GM23338 (cell line): ENCODE measurements at regions not wholly inside any gene's neighbourhood (a gene's known extent, or its start where the extent isn't known, plus 50 kb on each side); places are given as distances from the start of the nearest gene placed in this dataset.

Experiments used
- ATAC-seq: fragments of 200-7000 bp; cut with Tn5 transposase; 3 replicates; pipeline ENCODE4 v1.9.1; 2020
- DNase-seq: peaks from one replicate; pipeline ENCODE4 v3.0.0-alpha.2; 2015; ENCODE audit warnings: low spot score
- H2AFZ ChIP-seq: fragments of 200-600 bp; sonication (generic); 2 replicates; pipeline ENCODE4 v1.8.0; 2016; ENCODE audit warnings: antibody characterized with exemption, mild to moderate bottlenecking, moderate library complexity
- H3F3A ChIP-seq: fragments of 200-600 bp; sonication (generic); replicated peaks from 2 replicates; pipeline ENCODE4 v1.8.0; 2017; ENCODE audit warnings: antibody characterized with exemption, mixed run types, low read depth
- H3K27ac ChIP-seq: fragments of 200-600 bp; sonication (generic); 2 replicates; pipeline ENCODE4 v1.6.1; 2016; ENCODE audit warnings: low read depth
- H3K27me3 ChIP-seq: fragments of 200-600 bp; sonication (generic); 2 replicates; pipeline ENCODE4 v1.8.0; 2016; ENCODE audit warnings: mild to moderate bottlenecking, mixed run types, moderate library complexity; ENCODE audit not compliant: insufficient read depth
- H3K36me3 ChIP-seq: fragments of 200-600 bp; sonication (generic); 2 replicates; pipeline ENCODE4 v1.8.0; 2016; ENCODE audit warnings: mild to moderate bottlenecking; ENCODE audit not compliant: insufficient read depth
- H3K4me1 ChIP-seq: fragments of 200-600 bp; sonication (generic); 2 replicates; pipeline ENCODE4 v1.8.0; 2016; ENCODE audit warnings: mild to moderate bottlenecking, moderate library complexity; ENCODE audit not compliant: insufficient read depth
- H3K4me2 ChIP-seq: fragments of 200-600 bp; sonication (generic); 2 replicates; pipeline ENCODE4 v1.7.1; 2017; ENCODE audit warnings: mixed run types
- H3K4me3 ChIP-seq: fragments of 200-600 bp; sonication (generic); 2 replicates; pipeline ENCODE4 v1.6.1; 2016; ENCODE audit warnings: mixed run types
- H3K79me2 ChIP-seq: fragments of 200-600 bp; sonication (generic); replicated peaks from 2 replicates; pipeline ENCODE4 v1.8.0; 2017; ENCODE audit warnings: mild to moderate bottlenecking; ENCODE audit not compliant: insufficient read depth
- H3K9me2 ChIP-seq: fragments of 200-600 bp; sonication (generic); 2 replicates; pipeline ENCODE4 v1.8.0; 2017; ENCODE audit not compliant: insufficient read depth
- H4K20me1 ChIP-seq: fragments of 200-600 bp; sonication (generic); replicated peaks from 2 replicates; pipeline ENCODE4 v1.8.0; 2017; ENCODE audit warnings: mild to moderate bottlenecking; ENCODE audit not compliant: insufficient read depth
- H3K27ac Mint-ChIP-seq: 2 replicates; pipeline ENCODE4 v1.8.0; 2020; ENCODE audit warnings: inconsistent platforms, mild to moderate bottlenecking, moderate library complexity, mixed read lengths
- H3K27me3 Mint-ChIP-seq: 3 replicates; pipeline ENCODE4 v1.8.0; 2022; ENCODE audit warnings: low read depth, mild to moderate bottlenecking, moderate library complexity, mixed read lengths, inconsistent platforms; ENCODE audit not compliant: insufficient read depth, poor library complexity
- H3K36me3 Mint-ChIP-seq: 3 replicates; pipeline ENCODE4 v1.8.0; 2021; ENCODE audit warnings: low read depth, mild to moderate bottlenecking, inconsistent platforms, moderate library complexity, mixed read lengths
- H3K4me1 Mint-ChIP-seq: 3 replicates; pipeline ENCODE4 v1.8.0; 2020; ENCODE audit warnings: mild to moderate bottlenecking, inconsistent platforms, mixed read lengths
- H3K4me3 Mint-ChIP-seq: 3 replicates; pipeline ENCODE4 v1.8.0; 2021; ENCODE audit warnings: moderate library complexity, mild to moderate bottlenecking, inconsistent platforms, mixed read lengths
- H3K9me3 Mint-ChIP-seq: 3 replicates; pipeline ENCODE4 v1.8.0; 2020; ENCODE audit warnings: moderate library complexity, mild to moderate bottlenecking, inconsistent platforms, mixed read lengths
- CREB1 ChIP-seq: fragments of 250-450 bp; sonication (Bioruptor Pico); IDR thresholded peaks from 2 replicates; pipeline ENCODE4 v1.5.0; 2020; ENCODE audit warnings: low read depth, mild to moderate bottlenecking, moderate library complexity
- EZH2 ChIP-seq: fragments of 200-600 bp; sonication (generic); IDR thresholded peaks from one replicate; pipeline ENCODE4 v1.8.0; 2017; ENCODE audit warnings: antibody characterized with exemption, mild to moderate bottlenecking, low read depth; ENCODE audit not compliant: unreplicated experiment
- EZH2phosphoT487 ChIP-seq: fragments of 200-600 bp; sonication (generic); IDR thresholded peaks from one replicate; pipeline ENCODE4 v1.8.1; 2018; ENCODE audit warnings: antibody characterized with exemption; ENCODE audit not compliant: unreplicated experiment
- JUNB ChIP-seq: IDR thresholded peaks from one replicate; pipeline ENCODE4 v1.6.1; 2016; ENCODE audit warnings: antibody characterized with exemption; ENCODE audit not compliant: unreplicated experiment
- NANOG ChIP-seq: IDR thresholded peaks from 2 replicates; pipeline ENCODE4 v1.6.1; 2016; ENCODE audit warnings: antibody characterized with exemption, borderline replicate concordance
- POLR2AphosphoS5 ChIP-seq: IDR thresholded peaks from 2 replicates; pipeline ENCODE4 v1.6.1; 2016; ENCODE audit warnings: antibody characterized with exemption, low read depth
- STAT1 ChIP-seq: IDR thresholded peaks from one replicate; pipeline ENCODE4 v1.6.1; 2016; ENCODE audit warnings: antibody characterized with exemption; ENCODE audit not compliant: unreplicated experiment
- ZNF114 ChIP-seq: fragments of 250-450 bp; sonication (Bioruptor Pico); IDR thresholded peaks from 2 replicates; pipeline ENCODE4 v1.5.0; 2020; ENCODE audit warnings: mild to moderate bottlenecking, moderate library complexity
- ZNF331 ChIP-seq: fragments of 250-450 bp; sonication (Bioruptor Pico); IDR thresholded peaks from 2 replicates; pipeline ENCODE4 v1.5.0; 2020; ENCODE audit warnings: low read depth, mild to moderate bottlenecking, moderate library complexity
- TF ChIP-seq, protein P1 (sequence below): IDR thresholded peaks from one replicate; pipeline ENCODE4 v1.6.1; 2018; ENCODE audit warnings: antibody characterized with exemption; ENCODE audit not compliant: unreplicated experiment
- TF ChIP-seq, protein P2 (sequence below): fragments of 250-450 bp; sonication (Bioruptor Pico); IDR thresholded peaks from 2 replicates; pipeline ENCODE4 v1.5.0; 2020; ENCODE audit warnings: mild to moderate bottlenecking, moderate library complexity
- TF ChIP-seq, protein P3 (sequence below): IDR thresholded peaks from 2 replicates; pipeline ENCODE4 v1.6.1; 2016; ENCODE audit warnings: antibody characterized with exemption
- TF ChIP-seq, protein P4 (sequence below), 2 experiments: fragments of 200-600 bp in 1 of 2; sonication (generic) in 1 of 2; conservative IDR thresholded peaks; 2 replicates each; pipeline versions ENCODE4 v1.5.1 to v1.6.1; 2016 to 2017; ENCODE audit warnings: antibody characterized with exemption in 2 of 2, low read depth in 2 of 2, mild to moderate bottlenecking in 2 of 2, moderate library complexity in 1 of 2

DNA sequence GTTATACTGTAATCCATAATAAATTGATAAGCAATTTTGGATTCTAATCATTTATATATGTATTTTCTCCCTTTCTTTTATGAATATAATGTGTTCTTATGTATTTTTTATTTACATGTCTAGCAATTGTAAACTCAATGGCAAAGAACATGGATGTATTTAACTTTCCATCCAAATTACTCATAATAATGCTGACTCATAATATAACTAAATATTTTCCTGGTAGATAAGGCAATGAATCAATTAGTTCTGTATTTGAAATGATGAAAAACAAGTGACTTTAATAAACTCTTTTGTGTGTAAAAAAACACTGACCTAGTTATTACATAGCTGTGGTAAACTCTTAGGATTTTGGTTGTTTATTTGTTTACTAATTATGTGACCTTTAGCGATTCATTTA, 211.2 kb downstream of the DTHD1 start:
- Histone ChIP-seq H3K36me3 (no peaks in the 10 kb centered on the region), H3K27me3 (no peaks in the 10 kb centered on the region), H3K27ac (no peak overlapping the region), H3K4me3 (no peak overlapping the region), H3K9me2 (no peaks in the 10 kb centered on the region), H3K79me2 (no peaks in the 10 kb centered on the region), H3K4me2 (no peak overlapping the region), H3K4me1 (no peaks in the 10 kb centered on the region), H4K20me1 (no peaks in the 10 kb centered on the region), H3F3A (no peaks in the 10 kb centered on the region), H2AFZ (no peak overlapping the region)
- H3K27me3 Mint-ChIP-seq = no peaks in the 10 kb centered on the region
- no peak overlapping the region for H3K4me3 Mint-ChIP-seq
- no peak overlapping the region for H3K27ac Mint-ChIP-seq
- DNase-seq = no peak
- no peaks in the 10 kb centered on the region for H3K36me3 Mint-ChIP-seq
- no peak for ATAC-seq
- TF ChIP-seq JUNB = no peak
- TF ChIP-seq ZNF331 = no peak
- TF ChIP-seq, protein P1, sequence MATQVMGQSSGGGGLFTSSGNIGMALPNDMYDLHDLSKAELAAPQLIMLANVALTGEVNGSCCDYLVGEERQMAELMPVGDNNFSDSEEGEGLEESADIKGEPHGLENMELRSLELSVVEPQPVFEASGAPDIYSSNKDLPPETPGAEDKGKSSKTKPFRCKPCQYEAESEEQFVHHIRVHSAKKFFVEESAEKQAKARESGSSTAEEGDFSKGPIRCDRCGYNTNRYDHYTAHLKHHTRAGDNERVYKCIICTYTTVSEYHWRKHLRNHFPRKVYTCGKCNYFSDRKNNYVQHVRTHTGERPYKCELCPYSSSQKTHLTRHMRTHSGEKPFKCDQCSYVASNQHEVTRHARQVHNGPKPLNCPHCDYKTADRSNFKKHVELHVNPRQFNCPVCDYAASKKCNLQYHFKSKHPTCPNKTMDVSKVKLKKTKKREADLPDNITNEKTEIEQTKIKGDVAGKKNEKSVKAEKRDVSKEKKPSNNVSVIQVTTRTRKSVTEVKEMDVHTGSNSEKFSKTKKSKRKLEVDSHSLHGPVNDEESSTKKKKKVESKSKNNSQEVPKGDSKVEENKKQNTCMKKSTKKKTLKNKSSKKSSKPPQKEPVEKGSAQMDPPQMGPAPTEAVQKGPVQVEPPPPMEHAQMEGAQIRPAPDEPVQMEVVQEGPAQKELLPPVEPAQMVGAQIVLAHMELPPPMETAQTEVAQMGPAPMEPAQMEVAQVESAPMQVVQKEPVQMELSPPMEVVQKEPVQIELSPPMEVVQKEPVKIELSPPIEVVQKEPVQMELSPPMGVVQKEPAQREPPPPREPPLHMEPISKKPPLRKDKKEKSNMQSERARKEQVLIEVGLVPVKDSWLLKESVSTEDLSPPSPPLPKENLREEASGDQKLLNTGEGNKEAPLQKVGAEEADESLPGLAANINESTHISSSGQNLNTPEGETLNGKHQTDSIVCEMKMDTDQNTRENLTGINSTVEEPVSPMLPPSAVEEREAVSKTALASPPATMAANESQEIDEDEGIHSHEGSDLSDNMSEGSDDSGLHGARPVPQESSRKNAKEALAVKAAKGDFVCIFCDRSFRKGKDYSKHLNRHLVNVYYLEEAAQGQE = no peak
- TF ChIP-seq NANOG = no peak
- TF ChIP-seq POLR2AphosphoS5 = no peak
- TF ChIP-seq, protein P2, sequence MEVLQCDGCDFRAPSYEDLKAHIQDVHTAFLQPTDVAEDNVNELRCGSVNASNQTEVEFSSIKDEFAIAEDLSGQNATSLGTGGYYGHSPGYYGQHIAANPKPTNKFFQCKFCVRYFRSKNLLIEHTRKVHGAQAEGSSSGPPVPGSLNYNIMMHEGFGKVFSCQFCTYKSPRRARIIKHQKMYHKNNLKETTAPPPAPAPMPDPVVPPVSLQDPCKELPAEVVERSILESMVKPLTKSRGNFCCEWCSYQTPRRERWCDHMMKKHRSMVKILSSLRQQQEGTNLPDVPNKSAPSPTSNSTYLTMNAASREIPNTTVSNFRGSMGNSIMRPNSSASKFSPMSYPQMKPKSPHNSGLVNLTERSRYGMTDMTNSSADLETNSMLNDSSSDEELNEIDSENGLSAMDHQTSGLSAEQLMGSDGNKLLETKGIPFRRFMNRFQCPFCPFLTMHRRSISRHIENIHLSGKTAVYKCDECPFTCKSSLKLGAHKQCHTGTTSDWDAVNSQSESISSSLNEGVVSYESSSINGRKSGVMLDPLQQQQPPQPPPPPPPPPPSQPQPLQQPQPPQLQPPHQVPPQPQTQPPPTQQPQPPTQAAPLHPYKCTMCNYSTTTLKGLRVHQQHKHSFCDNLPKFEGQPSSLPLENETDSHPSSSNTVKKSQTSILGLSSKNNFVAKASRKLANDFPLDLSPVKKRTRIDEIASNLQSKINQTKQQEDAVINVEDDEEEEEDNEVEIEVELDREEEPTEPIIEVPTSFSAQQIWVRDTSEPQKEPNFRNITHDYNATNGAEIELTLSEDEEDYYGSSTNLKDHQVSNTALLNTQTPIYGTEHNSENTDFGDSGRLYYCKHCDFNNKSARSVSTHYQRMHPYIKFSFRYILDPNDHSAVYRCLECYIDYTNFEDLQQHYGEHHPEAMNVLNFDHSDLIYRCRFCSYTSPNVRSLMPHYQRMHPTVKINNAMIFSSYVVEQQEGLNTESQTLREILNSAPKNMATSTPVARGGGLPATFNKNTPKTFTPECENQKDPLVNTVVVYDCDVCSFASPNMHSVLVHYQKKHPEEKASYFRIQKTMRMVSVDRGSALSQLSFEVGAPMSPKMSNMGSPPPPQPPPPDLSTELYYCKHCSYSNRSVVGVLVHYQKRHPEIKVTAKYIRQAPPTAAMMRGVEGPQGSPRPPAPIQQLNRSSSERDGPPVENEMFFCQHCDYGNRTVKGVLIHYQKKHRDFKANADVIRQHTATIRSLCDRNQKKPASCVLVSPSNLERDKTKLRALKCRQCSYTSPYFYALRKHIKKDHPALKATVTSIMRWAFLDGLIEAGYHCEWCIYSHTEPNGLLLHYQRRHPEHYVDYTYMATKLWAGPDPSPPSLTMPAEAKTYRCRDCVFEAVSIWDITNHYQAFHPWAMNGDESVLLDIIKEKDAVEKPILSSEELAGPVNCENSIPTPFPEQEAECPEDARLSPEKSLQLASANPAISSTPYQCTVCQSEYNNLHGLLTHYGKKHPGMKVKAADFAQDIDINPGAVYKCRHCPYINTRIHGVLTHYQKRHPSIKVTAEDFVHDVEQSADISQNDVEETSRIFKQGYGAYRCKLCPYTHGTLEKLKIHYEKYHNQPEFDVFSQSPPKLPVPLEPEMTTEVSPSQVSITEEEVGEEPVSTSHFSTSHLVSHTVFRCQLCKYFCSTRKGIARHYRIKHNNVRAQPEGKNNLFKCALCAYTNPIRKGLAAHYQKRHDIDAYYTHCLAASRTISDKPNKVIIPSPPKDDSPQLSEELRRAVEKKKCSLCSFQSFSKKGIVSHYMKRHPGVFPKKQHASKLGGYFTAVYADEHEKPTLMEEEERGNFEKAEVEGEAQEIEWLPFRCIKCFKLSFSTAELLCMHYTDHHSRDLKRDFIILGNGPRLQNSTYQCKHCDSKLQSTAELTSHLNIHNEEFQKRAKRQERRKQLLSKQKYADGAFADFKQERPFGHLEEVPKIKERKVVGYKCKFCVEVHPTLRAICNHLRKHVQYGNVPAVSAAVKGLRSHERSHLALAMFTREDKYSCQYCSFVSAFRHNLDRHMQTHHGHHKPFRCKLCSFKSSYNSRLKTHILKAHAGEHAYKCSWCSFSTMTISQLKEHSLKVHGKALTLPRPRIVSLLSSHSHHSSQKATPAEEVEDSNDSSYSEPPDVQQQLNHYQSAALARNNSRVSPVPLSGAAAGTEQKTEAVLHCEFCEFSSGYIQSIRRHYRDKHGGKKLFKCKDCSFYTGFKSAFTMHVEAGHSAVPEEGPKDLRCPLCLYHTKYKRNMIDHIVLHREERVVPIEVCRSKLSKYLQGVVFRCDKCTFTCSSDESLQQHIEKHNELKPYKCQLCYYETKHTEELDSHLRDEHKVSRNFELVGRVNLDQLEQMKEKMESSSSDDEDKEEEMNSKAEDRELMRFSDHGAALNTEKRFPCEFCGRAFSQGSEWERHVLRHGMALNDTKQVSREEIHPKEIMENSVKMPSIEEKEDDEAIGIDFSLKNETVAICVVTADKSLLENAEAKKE (CRISPR knock-in tag) = no peak
- TF ChIP-seq, protein P3, sequence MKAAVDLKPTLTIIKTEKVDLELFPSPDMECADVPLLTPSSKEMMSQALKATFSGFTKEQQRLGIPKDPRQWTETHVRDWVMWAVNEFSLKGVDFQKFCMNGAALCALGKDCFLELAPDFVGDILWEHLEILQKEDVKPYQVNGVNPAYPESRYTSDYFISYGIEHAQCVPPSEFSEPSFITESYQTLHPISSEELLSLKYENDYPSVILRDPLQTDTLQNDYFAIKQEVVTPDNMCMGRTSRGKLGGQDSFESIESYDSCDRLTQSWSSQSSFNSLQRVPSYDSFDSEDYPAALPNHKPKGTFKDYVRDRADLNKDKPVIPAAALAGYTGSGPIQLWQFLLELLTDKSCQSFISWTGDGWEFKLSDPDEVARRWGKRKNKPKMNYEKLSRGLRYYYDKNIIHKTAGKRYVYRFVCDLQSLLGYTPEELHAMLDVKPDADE = no peak
- TF ChIP-seq ZNF114 (CRISPR knock-in tag) = no peak
- no peak for TF ChIP-seq STAT1
- TF ChIP-seq, protein P4, sequence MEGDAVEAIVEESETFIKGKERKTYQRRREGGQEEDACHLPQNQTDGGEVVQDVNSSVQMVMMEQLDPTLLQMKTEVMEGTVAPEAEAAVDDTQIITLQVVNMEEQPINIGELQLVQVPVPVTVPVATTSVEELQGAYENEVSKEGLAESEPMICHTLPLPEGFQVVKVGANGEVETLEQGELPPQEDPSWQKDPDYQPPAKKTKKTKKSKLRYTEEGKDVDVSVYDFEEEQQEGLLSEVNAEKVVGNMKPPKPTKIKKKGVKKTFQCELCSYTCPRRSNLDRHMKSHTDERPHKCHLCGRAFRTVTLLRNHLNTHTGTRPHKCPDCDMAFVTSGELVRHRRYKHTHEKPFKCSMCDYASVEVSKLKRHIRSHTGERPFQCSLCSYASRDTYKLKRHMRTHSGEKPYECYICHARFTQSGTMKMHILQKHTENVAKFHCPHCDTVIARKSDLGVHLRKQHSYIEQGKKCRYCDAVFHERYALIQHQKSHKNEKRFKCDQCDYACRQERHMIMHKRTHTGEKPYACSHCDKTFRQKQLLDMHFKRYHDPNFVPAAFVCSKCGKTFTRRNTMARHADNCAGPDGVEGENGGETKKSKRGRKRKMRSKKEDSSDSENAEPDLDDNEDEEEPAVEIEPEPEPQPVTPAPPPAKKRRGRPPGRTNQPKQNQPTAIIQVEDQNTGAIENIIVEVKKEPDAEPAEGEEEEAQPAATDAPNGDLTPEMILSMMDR (conservative IDR thresholded peaks at IDR 0.05; ENCODE audit: low read depth in 2 of 2) = no peak
- TF ChIP-seq EZH2 = no peak
- no peak for TF ChIP-seq CREB1
- no peak for TF ChIP-seq EZH2phosphoT487
- no peaks in the 10 kb centered on the region for H3K9me3 Mint-ChIP-seq
- peaks cover 6% of the 10 kb centered on the region; the same call in 2 of the 3 replicates for H3K4me1 Mint-ChIP-seq
